ENCODE measurements at regions not wholly inside any gene's neighbourhood (a gene's known extent, or its start where the extent isn't known, plus 50 kb on each side); places are given as distances from the start of the nearest gene placed in this dataset.
A peak's percentile ranks its signal among the peaks of the same experiment; 100 is the strongest.

DNA sequence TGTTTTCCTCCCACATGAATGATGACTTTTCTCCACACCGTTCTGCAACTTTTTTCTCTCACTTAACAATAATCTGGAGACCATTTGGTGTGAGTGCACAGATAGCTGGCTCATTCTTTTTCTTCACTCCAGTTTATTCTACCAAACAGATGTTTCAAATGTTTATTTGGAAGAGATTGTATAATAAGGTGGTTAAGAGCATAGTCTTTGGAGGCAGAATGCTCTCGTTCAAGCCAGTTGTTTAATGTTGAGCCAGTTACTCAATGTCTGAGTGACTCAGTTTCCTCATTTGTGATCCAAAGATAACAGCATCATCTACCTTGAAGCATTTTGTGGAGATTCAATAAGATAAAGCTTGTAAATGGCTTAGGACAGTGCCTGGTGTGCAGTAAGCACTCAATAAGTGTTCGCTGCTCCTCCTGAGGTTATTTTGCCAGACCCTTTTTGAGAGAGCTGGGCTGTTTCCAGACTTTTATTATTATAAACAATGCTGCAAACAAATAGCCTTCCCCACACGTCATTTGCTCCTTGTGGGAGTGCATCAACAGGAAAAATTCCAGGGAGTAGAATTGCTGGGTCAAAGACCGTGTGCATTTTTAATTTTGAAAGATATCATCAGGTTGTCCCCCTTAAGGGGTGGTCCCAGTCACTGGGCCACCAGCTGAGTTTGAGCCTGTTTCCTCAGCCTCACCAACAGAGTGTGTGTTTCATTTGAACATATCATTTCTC is 70.6 kb downstream of the VEGFA start:
- DNase-seq, result no peak

DNA sequence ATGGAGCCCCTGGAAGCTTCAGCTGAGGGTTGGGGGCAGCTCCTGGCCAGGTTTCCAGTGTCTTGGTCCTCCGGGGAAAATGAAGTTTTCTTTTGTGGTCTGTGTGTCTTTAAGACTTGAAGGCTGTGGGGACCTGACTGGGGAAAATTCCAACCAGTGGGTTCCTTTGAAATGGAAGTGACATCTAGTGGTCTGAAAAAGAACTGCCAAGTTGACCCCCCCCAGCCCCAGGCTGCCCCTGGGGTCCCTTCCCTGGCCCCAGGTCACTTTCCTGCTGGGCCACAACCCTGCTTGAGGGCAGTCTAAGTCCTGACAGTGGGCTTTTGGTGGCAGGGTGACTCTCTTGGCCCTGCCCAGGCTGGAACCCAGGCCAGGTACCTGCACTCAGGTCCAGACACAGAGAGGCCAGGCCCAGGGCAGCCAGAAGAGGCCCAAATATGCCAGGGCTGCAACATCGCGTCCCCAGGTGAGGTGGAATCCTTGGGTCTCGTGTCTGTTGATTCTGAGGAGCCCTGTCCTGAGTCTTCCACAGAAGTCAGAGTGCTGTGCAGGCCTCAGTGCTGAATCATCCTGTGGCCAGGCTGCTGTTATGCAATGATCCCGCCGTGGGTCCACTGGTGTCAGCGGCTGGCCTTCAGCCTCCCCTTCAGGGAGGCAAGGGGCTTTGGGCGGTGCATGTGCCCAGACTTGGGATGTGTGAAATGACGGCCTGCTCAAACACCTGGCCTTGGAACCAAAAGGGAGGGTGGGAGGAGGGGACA is 68.4 kb downstream of the VEGFA start:
- DNase-seq, result peak; percentile 79

DNA sequence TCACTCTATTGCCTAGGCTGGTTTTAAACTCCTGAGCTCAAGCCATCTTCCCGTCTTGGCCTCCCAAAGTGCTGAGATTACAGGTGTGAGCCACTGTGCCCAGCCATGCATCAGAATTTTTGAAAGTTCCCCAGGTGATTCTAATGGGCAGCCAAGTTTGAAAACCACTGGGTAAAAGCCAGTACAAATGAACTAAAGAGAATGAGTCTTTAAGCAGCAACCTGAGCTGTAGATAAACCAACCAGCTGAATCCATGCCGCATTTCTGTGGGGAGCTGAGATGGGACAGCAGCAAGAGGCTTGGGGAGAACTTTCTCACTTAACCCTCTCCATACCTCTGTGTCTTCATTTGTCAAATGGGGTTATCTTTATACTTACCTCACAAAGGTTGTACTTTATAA is 67.5 kb downstream of the VEGFA start:
- DNase-seq, result no peak

DNA sequence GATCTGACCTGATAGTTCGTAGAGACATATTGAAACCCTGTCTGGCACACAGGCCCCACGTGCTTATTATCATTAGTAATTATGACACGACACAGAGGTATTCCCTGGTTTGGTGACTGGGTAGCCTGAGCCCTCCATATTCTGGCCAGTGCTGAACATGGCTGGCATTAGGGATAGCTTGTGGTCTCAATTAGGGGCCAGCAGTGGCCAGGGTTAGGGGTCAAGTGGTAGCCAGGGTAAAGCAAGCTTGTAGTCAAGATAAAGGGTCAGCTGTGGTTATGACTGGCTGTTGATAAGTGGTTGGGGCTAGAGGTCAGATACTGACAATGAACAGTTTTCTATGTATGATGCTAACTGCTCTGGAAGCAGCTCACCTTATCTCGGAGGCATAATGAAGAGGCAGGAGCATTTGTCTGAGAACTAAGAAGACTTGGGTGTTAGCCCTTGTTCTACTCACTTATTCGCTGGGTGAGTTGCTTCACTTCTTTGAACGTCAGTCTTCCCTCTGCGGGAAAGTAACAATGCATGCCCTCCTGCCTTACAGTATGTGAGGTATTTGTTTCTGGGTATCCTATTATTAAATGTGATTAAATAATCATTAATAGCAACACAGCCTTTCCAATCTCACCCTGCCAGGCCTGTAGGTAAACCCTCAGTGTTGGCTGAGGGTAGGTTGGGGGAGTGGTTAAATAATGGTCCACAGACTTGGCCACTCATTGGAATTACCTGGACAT is 66.7 kb downstream of the VEGFA start:
- DNase-seq, result no peak

Data from MV-4-11 (cell line).